A549 (cell line): ENCODE measurements at regions not wholly inside any gene's neighbourhood (a gene's known extent, or its start where the extent isn't known, plus 50 kb on each side); places are given as distances from the start of the nearest gene placed in this dataset.

Source experiments
- ATAC-seq, 2 experiments: fragments of 200-7000 bp in 1 of 2; fragments of >200 bp in 1 of 2; cut with Nextera tagmentation in 1 of 2; cut with Tn5 transposase in 1 of 2; 3 replicates each; pipeline versions ENCODE4 v1.8.0 to v1.9.1; 2018 to 2020; ENCODE audit warnings: mild to moderate bottlenecking in 1 of 2, moderate library complexity in 1 of 2
- CTCF ChIA-PET: fragments of 300-600 bp; sonication (Branson Sonifier 250); formaldehyde crosslinking; extraction: SDS; loops from one replicate; lab custom pipeline; 2021; ENCODE audit warnings: antibody characterized with exemption, inconsistent platforms; lab: Yijun Ruan, JAX
- POLR2A ChIA-PET: fragments of 350-600 bp; formaldehyde crosslinking; extraction: SDS; loops from one replicate; lab custom pipeline; 2021; ENCODE audit warnings: antibody characterized with exemption, inconsistent platforms; lab: Yijun Ruan, JAX
- DNase-seq, 2 experiments: peaks; one replicate each; pipeline versions ENCODE4 v3.0.0 to v3.0.0-alpha.2; 2011 to 2016; ENCODE audit warnings: low read depth in 1 of 2, low spot score in 1 of 2
- FAIRE-seq: peaks from 2 replicates; lab custom pipeline; 2011; peaks lifted over from hg19 to GRCh38; lab: Jason Lieb, UNC
- H3K27ac ChIP-seq, 2 experiments: fragments of >200 bp; sonication (Bioruptor Twin); formaldehyde crosslinking; 3 replicates each; pipeline ENCODE4 v1.5.1; 2016 to 2017
- H3K4me1 ChIP-seq: fragments of >200 bp; sonication (Bioruptor Twin); formaldehyde crosslinking; 3 replicates; pipeline ENCODE4 v1.6.1; 2016
- H3K4me2 ChIP-seq: fragments of >200 bp; sonication (Bioruptor Twin); formaldehyde crosslinking; 3 replicates; pipeline ENCODE4 v1.6.1; 2016
- H3K4me3 ChIP-seq: fragments of >200 bp; sonication (Bioruptor Twin); formaldehyde crosslinking; 3 replicates; pipeline ENCODE4 v1.5.1; 2016
- H3K9me3 ChIP-seq: fragments of >200 bp; sonication (Bioruptor Twin); formaldehyde crosslinking; 3 replicates; pipeline ENCODE4 v1.6.1; 2016
- CBX2 ChIP-seq: fragments of 200-600 bp; sonication (generic); IDR thresholded peaks from 2 replicates; pipeline ENCODE4 v1.6.1; 2016; ENCODE audit warnings: low read depth, mild to moderate bottlenecking, borderline replicate concordance
- CEBPB ChIP-seq, 2 experiments: fragments of >200 bp in 1 of 2; sonication (Bioruptor Twin) in 1 of 2; formaldehyde crosslinking in 1 of 2; IDR thresholded peaks; 2 replicates each; pipeline ENCODE4 v1.6.1; 2012 to 2016
- CHD2 ChIP-seq: fragments of 150-350 bp; IDR thresholded peaks from 2 replicates; pipeline ENCODE4 v1.6.1; 2014; ENCODE audit warnings: low read length; ENCODE audit not compliant: partially characterized antibody
- EP300 ChIP-seq, 2 experiments: fragments of >200 bp; sonication (Bioruptor Twin); formaldehyde crosslinking; IDR thresholded peaks; 2 replicates in 1 of 2; 3 replicates in 1 of 2; pipeline ENCODE4 v1.6.1; 2016 to 2017
- ESRRA ChIP-seq: fragments of 150-350 bp; IDR thresholded peaks from 2 replicates; pipeline ENCODE4 v1.6.1; 2014; ENCODE audit warnings: mild to moderate bottlenecking, low read length, borderline replicate concordance
- GATA3 ChIP-seq: IDR thresholded peaks from 2 replicates; pipeline ENCODE4 v1.6.1; 2012; ENCODE audit warnings: borderline replicate concordance
- HEYL ChIP-seq: fragments of 250-450 bp; sonication (Bioruptor Pico); IDR thresholded peaks from 2 replicates; pipeline ENCODE4 v1.8.0; 2021; ENCODE audit warnings: mild to moderate bottlenecking, moderate library complexity
- HOXA7 ChIP-seq: fragments of 250-450 bp; sonication (Bioruptor Pico); IDR thresholded peaks from 2 replicates; pipeline ENCODE4 v1.5.0; 2020; ENCODE audit warnings: mild to moderate bottlenecking, moderate library complexity
- HOXB13 ChIP-seq: fragments of 250-450 bp; sonication (Bioruptor Pico); IDR thresholded peaks from 2 replicates; pipeline ENCODE4 v1.5.0; 2020; ENCODE audit warnings: low read depth, mild to moderate bottlenecking, moderate library complexity
- KDM1A ChIP-seq: fragments of 200-600 bp; sonication (generic); IDR thresholded peaks from 2 replicates; pipeline ENCODE4 v1.6.1; 2016; ENCODE audit warnings: low read depth, mild to moderate bottlenecking
- KDM5A ChIP-seq: fragments of 200-600 bp; sonication (generic); IDR thresholded peaks from 2 replicates; pipeline ENCODE4 v1.6.1; 2016; ENCODE audit warnings: antibody characterized with exemption, mild to moderate bottlenecking
- MAFK ChIP-seq: fragments of 450-650 bp; IDR thresholded peaks from 2 replicates; pipeline ENCODE4 v1.6.1; 2014; ENCODE audit not compliant: partially characterized antibody
- MYC ChIP-seq: IDR thresholded peaks from 2 replicates; pipeline ENCODE4 v1.6.1; 2012; ENCODE audit warnings: mild to moderate bottlenecking, inconsistent platforms, low read length, improper control_type of control experiment, borderline replicate concordance
- NFE2L2 ChIP-seq: fragments of 150-350 bp; conservative IDR thresholded peaks from 2 replicates; pipeline ENCODE4 v1.6.1; 2014; ENCODE audit warnings: low read length
- RAD21 ChIP-seq, 2 experiments: fragments of >200 bp in 1 of 2; sonication (Bioruptor Twin) in 1 of 2; formaldehyde crosslinking in 1 of 2; IDR thresholded peaks in 1 of 2; conservative IDR thresholded peaks in 1 of 2; 2 replicates in 1 of 2; 3 replicates in 1 of 2; pipeline ENCODE4 v1.6.1; 2012 to 2018; ENCODE audit warnings: inconsistent platforms in 1 of 2
- RARB ChIP-seq: fragments of 250-450 bp; sonication (Bioruptor Pico); IDR thresholded peaks from 2 replicates; pipeline ENCODE4 v1.8.0; 2021; ENCODE audit warnings: mild to moderate bottlenecking, moderate library complexity
- RCOR1 ChIP-seq: fragments of 150-350 bp; IDR thresholded peaks from 2 replicates; pipeline ENCODE4 v1.6.1; 2014; ENCODE audit warnings: antibody characterized with exemption, low read length, low read depth
- RFX5 ChIP-seq: fragments of 450-650 bp; IDR thresholded peaks from 2 replicates; pipeline ENCODE4 v1.7.1; 2014; ENCODE audit warnings: antibody characterized with exemption, mild to moderate bottlenecking, moderate library complexity
- SMC3 ChIP-seq: fragments of >200 bp; sonication (Bioruptor Twin); formaldehyde crosslinking; IDR thresholded peaks from 3 replicates; pipeline ENCODE4 v1.6.1; 2018; ENCODE audit warnings: inconsistent platforms
- SREBF2 ChIP-seq: fragments of 450-650 bp; IDR thresholded peaks from 2 replicates; pipeline ENCODE4 v1.6.1; 2014; ENCODE audit warnings: mild to moderate bottlenecking, moderate library complexity
- TP53 ChIP-seq: fragments of 250-450 bp; sonication (Bioruptor Pico); IDR thresholded peaks from 2 replicates; pipeline ENCODE4 v1.5.0; 2021; ENCODE audit warnings: mild to moderate bottlenecking, moderate library complexity
- ZC3H11A ChIP-seq: fragments of 450-650 bp; IDR thresholded peaks from 2 replicates; pipeline ENCODE4 v1.6.1; 2014; ENCODE audit warnings: antibody characterized with exemption, mild to moderate bottlenecking
- ZNF302 ChIP-seq: fragments of 250-450 bp; sonication (Bioruptor Pico); IDR thresholded peaks from 2 replicates; pipeline ENCODE4 v1.9.0; 2021; ENCODE audit warnings: inconsistent platforms, mild to moderate bottlenecking, moderate library complexity
- ZSCAN20 ChIP-seq: fragments of 250-450 bp; sonication (Bioruptor Pico); IDR thresholded peaks from 2 replicates; pipeline ENCODE4 v1.8.0; 2022; ENCODE audit warnings: mild to moderate bottlenecking, moderate library complexity
- WGBS: methylation state at CpG from one replicate; pipeline ENCODE4 v1.1.6; 2017; ENCODE audit errors: missing lambda C conversion rate; 5-methylcytosine and 5-hydroxymethylcytosine counted together
- TF ChIP-seq, protein P1 (sequence below): IDR thresholded peaks from 2 replicates; pipeline ENCODE4 v1.6.1; 2012
- TF ChIP-seq, protein P2 (sequence below): IDR thresholded peaks from 2 replicates; pipeline ENCODE4 v1.6.1; 2012
- TF ChIP-seq, protein P3 (sequence below): fragments of 450-650 bp; IDR thresholded peaks from 2 replicates; pipeline ENCODE4 v1.6.1; 2014; ENCODE audit warnings: antibody characterized with exemption
- TF ChIP-seq, protein P4 (sequence below): fragments of 150-350 bp; IDR thresholded peaks from 2 replicates; pipeline ENCODE4 v1.6.1; 2014; ENCODE audit warnings: low read depth, mild to moderate bottlenecking, low read length

DNA sequence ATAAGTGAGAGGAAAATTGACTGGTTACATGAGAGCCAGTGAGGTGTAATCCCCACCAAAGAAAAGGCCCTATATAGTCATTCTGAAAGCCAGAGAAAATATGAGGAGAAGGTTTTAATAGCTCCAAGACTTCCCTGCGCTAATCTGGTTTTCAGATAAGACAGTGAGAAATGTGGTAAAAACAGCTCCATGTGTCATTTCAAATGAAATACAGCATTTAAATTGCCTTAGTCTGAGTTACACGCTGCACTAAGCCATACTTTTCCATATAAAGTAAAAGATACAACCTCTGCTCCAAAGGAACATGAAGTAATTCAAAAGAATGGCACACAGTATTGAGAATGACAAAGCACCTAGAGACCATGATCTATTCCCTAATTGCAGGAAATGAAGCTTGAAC is 378.0 kb upstream of the PDE4D start:
- H3K4me2 ChIP-seq, result no peak overlapping the region
- FAIRE-seq, result no peak
- ChIA-PET CTCF (interaction anchor here (1.1 kb wide), 1 partner anchor 15 kb away, joined by 3 read pairs; no protein-coding TSS in a partner anchor), POLR2A (no interaction called here)
- WGBS, result 77% methylated on average over 2 of the region's 2 CpGs
- ATAC-seq, result no peak
- DNase-seq, result no peak
- H3K4me3 ChIP-seq, result no peak overlapping the region
- H3K9me3 ChIP-seq, result no peaks in the 10 kb centered on the region
- H3K4me1 ChIP-seq, result peaks cover 20% of the 10 kb centered on the region
- TF ChIP-seq MAFK (no peak), SMC3 (no peak), CHD2 (no peak), RCOR1 (no peak), HOXA7 (CRISPR knock-in tag) (no peak), HOXB13 (CRISPR knock-in tag) (no peak), ZSCAN20 (CRISPR knock-in tag) (no peak), ESRRA (no peak), CBX2 (no peak), KDM5A (no peak), RAD21 (conservative IDR thresholded peaks at IDR 0.05 in 1 of 2, IDR thresholded peaks at IDR 0.05 in 1 of 2) (no peak), EP300 (IDR thresholded peaks at IDR 0.05) (no peak), MYC (no peak), RFX5 (no peak), GATA3 (no peak), SREBF2 (no peak)
- TF ChIP-seq, protein P1, sequence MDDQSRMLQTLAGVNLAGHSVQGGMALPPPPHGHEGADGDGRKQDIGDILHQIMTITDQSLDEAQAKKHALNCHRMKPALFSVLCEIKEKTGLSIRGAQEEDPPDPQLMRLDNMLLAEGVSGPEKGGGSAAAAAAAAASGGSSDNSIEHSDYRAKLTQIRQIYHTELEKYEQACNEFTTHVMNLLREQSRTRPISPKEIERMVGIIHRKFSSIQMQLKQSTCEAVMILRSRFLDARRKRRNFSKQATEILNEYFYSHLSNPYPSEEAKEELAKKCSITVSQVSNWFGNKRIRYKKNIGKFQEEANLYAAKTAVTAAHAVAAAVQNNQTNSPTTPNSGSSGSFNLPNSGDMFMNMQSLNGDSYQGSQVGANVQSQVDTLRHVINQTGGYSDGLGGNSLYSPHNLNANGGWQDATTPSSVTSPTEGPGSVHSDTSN, result no peak
- TF ChIP-seq, protein P2, sequence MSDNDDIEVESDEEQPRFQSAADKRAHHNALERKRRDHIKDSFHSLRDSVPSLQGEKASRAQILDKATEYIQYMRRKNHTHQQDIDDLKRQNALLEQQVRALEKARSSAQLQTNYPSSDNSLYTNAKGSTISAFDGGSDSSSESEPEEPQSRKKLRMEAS, result no peak
- no peak overlapping the region for H3K27ac ChIP-seq

DNA sequence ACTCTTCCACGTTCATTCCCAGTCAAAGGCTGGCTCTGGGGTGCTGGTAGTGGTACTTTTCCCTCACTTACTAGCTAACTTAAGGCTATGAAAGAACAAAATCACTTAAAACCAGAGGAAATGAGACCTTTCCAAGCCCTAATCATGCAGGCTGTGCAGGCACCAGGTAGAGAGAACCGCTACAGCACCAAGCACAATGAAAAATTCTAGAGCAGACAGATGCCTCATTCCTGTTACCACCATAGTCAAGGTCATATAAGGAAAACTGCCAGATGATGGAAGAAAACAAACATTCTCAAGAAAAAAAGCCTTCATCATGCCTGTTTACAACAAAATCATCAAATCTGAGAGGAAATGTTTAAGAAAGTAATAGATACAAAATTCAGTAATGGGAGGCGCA is 374.4 kb upstream of the PDE4D start:
- TF ChIP-seq, protein P3, sequence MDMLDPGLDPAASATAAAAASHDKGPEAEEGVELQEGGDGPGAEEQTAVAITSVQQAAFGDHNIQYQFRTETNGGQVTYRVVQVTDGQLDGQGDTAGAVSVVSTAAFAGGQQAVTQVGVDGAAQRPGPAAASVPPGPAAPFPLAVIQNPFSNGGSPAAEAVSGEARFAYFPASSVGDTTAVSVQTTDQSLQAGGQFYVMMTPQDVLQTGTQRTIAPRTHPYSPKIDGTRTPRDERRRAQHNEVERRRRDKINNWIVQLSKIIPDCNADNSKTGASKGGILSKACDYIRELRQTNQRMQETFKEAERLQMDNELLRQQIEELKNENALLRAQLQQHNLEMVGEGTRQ, result no peak
- TF ChIP-seq ZNF302 (CRISPR knock-in tag) (no peak), HEYL (no peak), CEBPB (IDR thresholded peaks at IDR 0.05) (no peak), ZC3H11A (no peak), CHD2 (no peak), SMC3 (no peak), RARB (CRISPR knock-in tag) (no peak)
- TF ChIP-seq, protein P2, result no peak
- Histone ChIP-seq H3K4me2 (no peak overlapping the region), H3K9me3 (no peaks in the 10 kb centered on the region), H3K27ac (no peak overlapping the region), H3K4me3 (no peak overlapping the region), H3K4me1 (no peaks in the 10 kb centered on the region)
- ChIA-PET CTCF (no interaction called here), POLR2A (no interaction called here)
- no peak for DNase-seq
- WGBS, result 66% methylated on average over 3 of the region's 3 CpGs
- ATAC-seq, result no peak
- no peak for FAIRE-seq

DNA sequence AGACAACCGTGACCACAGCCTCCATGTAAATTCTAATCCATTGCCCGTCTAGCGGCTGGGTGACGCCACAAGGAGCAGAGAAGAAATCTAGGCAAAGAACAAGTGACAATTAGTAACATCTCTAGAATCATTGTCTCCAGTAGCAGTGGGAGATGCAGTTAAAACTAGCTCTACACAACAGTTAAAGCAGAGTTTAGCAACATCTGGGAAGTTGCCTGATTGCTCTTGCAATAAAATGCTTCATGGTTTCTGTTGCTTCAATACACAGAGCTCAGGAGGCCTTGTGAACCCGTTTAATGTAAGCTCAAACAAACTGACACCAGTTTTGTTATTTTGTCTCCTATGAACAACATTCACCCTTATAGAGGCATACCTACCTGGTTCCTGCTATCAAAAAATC is 369.8 kb upstream of the PDE4D start:
- DNase-seq, result no peak
- POLR2A ChIA-PET, result no interaction called here
- peaks cover 9% of the 10 kb centered on the region; the same call in 2 of the 3 replicates for H3K4me1 ChIP-seq
- TF ChIP-seq, protein P4, sequence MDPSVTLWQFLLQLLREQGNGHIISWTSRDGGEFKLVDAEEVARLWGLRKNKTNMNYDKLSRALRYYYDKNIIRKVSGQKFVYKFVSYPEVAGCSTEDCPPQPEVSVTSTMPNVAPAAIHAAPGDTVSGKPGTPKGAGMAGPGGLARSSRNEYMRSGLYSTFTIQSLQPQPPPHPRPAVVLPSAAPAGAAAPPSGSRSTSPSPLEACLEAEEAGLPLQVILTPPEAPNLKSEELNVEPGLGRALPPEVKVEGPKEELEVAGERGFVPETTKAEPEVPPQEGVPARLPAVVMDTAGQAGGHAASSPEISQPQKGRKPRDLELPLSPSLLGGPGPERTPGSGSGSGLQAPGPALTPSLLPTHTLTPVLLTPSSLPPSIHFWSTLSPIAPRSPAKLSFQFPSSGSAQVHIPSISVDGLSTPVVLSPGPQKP, result no peak
- TF ChIP-seq TP53 (CRISPR knock-in tag), result no peak
- no peak for TF ChIP-seq RAD21 (conservative IDR thresholded peaks at IDR 0.05 in 1 of 2, IDR thresholded peaks at IDR 0.05 in 1 of 2)
- no peak for TF ChIP-seq KDM1A
- TF ChIP-seq NFE2L2, result no peak
- no peak for TF ChIP-seq ZC3H11A
- no peak for TF ChIP-seq HEYL
- TF ChIP-seq, all 56 proteins: peak for 0
- WGBS, result 77% methylated on average over 5 of the region's 5 CpGs
- FAIRE-seq (no peak), ATAC-seq (no peak)
- H3K27ac ChIP-seq, result no peak overlapping the region
- CTCF ChIA-PET, result interaction anchor here (0.9 kb wide), 1 partner anchor 453 kb away, joined by 3 read pairs; no protein-coding TSS in a partner anchor
- H3K9me3 ChIP-seq, result no peaks in the 10 kb centered on the region
- no peak overlapping the region for H3K4me3 ChIP-seq
- no peak overlapping the region for H3K4me2 ChIP-seq
